ENCODE measurements at regions not wholly inside any gene's neighbourhood (a gene's known extent, or its start where the extent isn't known, plus 50 kb on each side); places are given as distances from the start of the nearest gene placed in this dataset.

DNA sequence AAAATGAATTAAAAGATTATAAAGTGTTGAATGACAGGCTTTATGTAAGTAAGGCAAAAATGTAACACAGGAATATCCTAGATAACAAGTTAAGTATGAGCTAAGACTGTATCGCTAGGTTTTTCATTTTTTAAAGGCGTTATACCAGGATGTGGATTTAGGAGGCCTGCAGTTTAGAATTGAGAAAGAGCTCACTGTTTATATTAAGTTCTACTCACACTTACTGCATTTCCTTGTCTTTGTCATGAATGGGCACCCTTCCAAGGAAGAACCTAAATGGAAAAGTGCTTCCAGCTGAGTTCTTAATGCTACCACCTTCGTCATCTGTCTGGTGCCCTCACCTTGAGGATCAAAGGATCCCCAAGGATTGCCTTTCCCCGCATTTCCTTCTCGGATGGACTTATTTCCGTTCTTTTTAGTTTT is 148.7 kb downstream of the SOX4 start (continued):
- TF ChIP-seq REST (IDR thresholded peaks at IDR 0.05) (no peak), NPAS2 (CRISPR knock-in tag; IDR thresholded peaks at IDR 0.05; ENCODE audit: borderline replicate concordance) (no peak), ZSCAN20 (CRISPR knock-in tag; IDR thresholded peaks at IDR 0.05) (no peak), CHD4 (IDR thresholded peaks at IDR 0.05; ENCODE audit: borderline replicate concordance) (no peak), FOXS1 (CRISPR knock-in tag; IDR thresholded peaks at IDR 0.05) (no peak), RAD21 (conservative IDR thresholded peaks at IDR 0.05 in 1 of 2, IDR thresholded peaks at IDR 0.05 in 1 of 2) (peak in 1 of 2 experiments; percentile 47; a peak in 2 of 5 replicates), RFX5 (IDR thresholded peaks at IDR 0.05) (no peak), JUN (IDR thresholded peaks at IDR 0.05) (peak; percentile 32 to 38; a peak in 2 of 5 replicates), HMGXB4 (CRISPR knock-in tag; IDR thresholded peaks at IDR 0.05; ENCODE audit: borderline replicate concordance) (no peak), BHLHE40 (IDR thresholded peaks at IDR 0.05; ENCODE audit: low read depth, low read length) (no peak), ZC3H11A (IDR thresholded peaks at IDR 0.05) (no peak), ZFP36 (IDR thresholded peaks at IDR 0.05; ENCODE audit: borderline replicate concordance, partially characterized antibody) (no peak), BCL3 (IDR thresholded peaks at IDR 0.05) (peak; percentile 47; the same call in 1 of the 3 replicates), MYC (IDR thresholded peaks at IDR 0.05; ENCODE audit: borderline replicate concordance, low read length) (no peak), CBX8 (IDR thresholded peaks at IDR 0.05) (no peak), GATA3 (IDR thresholded peaks at IDR 0.05; ENCODE audit: borderline replicate concordance) (peak; percentile 70; the same call in 1 of the 2 replicates), TFCP2L1 (CRISPR knock-in tag; IDR thresholded peaks at IDR 0.05) (no peak), EHF (CRISPR knock-in tag; IDR thresholded peaks at IDR 0.05) (no peak)

- DNase-seq (ENCODE audit: low read depth in 1 of 2, low spot score in 1 of 2) (no peak), ATAC-seq (no peak), FAIRE-seq (no peak)
- peaks cover 55% of the 10 kb centered on the region for H3K4me1 ChIP-seq
- WGBS (ENCODE audit: missing lambda C conversion rate) = 100% methylated on average over 1 of the region's 1 CpG
- no peaks in the 10 kb centered on the region for H3K9me3 ChIP-seq
- H3K27ac ChIP-seq = peak overlapping the region in 1 of 2 experiments; percentile 80; a peak in 3 of 6 replicates
- ChIA-PET CTCF (no interaction called here), POLR2A (no interaction called here)
- TF ChIP-seq MAZ (IDR thresholded peaks at IDR 0.05; ENCODE audit: borderline replicate concordance, low read depth, low read length) = no peak
- TF ChIP-seq FOSB (CRISPR knock-in tag; IDR thresholded peaks at IDR 0.05) = no peak
- H3K4me2 ChIP-seq = no peak overlapping the region
- no peak overlapping the region for H3K4me3 ChIP-seq
These were observed 150.8 kb downstream of the SOX4 start for GRCh38 chr6:21744331-21744730.

Data from A549 (cell line).